Mucosa of descending colon (tissue), 3 donors: ENCODE measurements at regions not wholly inside any gene's neighbourhood (a gene's known extent, or its start where the extent isn't known, plus 50 kb on each side); places are given as distances from the start of the nearest gene placed in this dataset.
"Not testable (repeated sequence)": the region's sequence is repeated elsewhere in the genome, so short reads cannot be mapped to it uniquely, and the experiment has no call there.

Experiments used
- ATAC-seq: fragments of 200-7000 bp; cut with Tn5 transposase; one replicate; pipeline ENCODE4 v1.9.1; 2020; ENCODE audit warnings: mild to moderate bottlenecking, moderate library complexity
- DNase-seq, 3 donors: peaks; one replicate each; pipeline ENCODE4 v3.0.0-alpha.2; 2020
- H3K36me3 ChIP-seq: fragments of 200-600 bp; one replicate; pipeline ENCODE4 v1.8.0; 2021; ENCODE audit warnings: low read depth, mild to moderate bottlenecking
- H3K4me1 ChIP-seq: fragments of 200-600 bp; one replicate; pipeline ENCODE4 v1.8.0; 2021; ENCODE audit warnings: low read depth, mild to moderate bottlenecking
- H3K4me3 ChIP-seq: fragments of 200-600 bp; one replicate; pipeline ENCODE4 v1.8.0; 2021; ENCODE audit warnings: mild to moderate bottlenecking
- H3K9me3 ChIP-seq: fragments of 200-600 bp; one replicate; pipeline ENCODE4 v1.8.0; 2021; ENCODE audit warnings: mild to moderate bottlenecking
- CTCF ChIP-seq: fragments of 200-600 bp; IDR thresholded peaks from one replicate; pipeline ENCODE4 v1.8.0; 2022; ENCODE audit warnings: antibody characterized with exemption, mild to moderate bottlenecking
- intact Hi-C, 2 donors: fragments of 100-400 bp; cut with DNase I in 1 of 2; cut with micrococcal nuclease in 1 of 2; formaldehyde crosslinking; loops; one replicate each; pipeline versions ENCODE4 v1.11.0 to v1.11.1; 2022; cut with DNase I, micrococcal nuclease
- donor health status: DM: no; HTN: no; CAD: no; lungs with moderate emphysema.
- donor health status: DM: no; HTN: no; CAD: no.
- donor health status: DM: no; HTN: yes; CAD: no.

- Histone ChIP-seq H3K4me1 (no peaks in the 10 kb centered on the region), H3K36me3 (no peaks in the 10 kb centered on the region), H3K9me3 (peaks cover 49% of the 10 kb centered on the region), H3K4me3 (no peak overlapping the region)
- TF ChIP-seq CTCF = no peak
- intact Hi-C loops = no loop called here
- DNase-seq (no peak), ATAC-seq (no peak)
Observed at GRCh38 chr6:66526061-66526460, 819.0 kb upstream of the EYS start.

- ATAC-seq (no peak), DNase-seq (no peak)
- intact Hi-C loops = no loop called here
- Histone ChIP-seq H3K4me1 (no peaks in the 10 kb centered on the region), H3K9me3 (peaks cover 40% of the 10 kb centered on the region), H3K4me3 (no peak overlapping the region), H3K36me3 (no peaks in the 10 kb centered on the region)
- no peak for TF ChIP-seq CTCF
Observed at GRCh38 chr6:66522864-66523263, 815.8 kb upstream of the EYS start.

- DNase-seq (no peak), ATAC-seq (no peak)
- no peak for TF ChIP-seq CTCF
- Histone ChIP-seq H3K36me3 (no peaks in the 10 kb centered on the region), H3K4me1 (no peaks in the 10 kb centered on the region), H3K9me3 (peaks cover 23% of the 10 kb centered on the region), H3K4me3 (no peak overlapping the region)
- intact Hi-C loops = no loop called here
Observed at GRCh38 chr6:66516377-66516776, 809.4 kb upstream of the EYS start.

- H3K36me3 ChIP-seq = no peaks in the 10 kb centered on the region
- ATAC-seq = no peak
- H3K4me3 ChIP-seq = no peak overlapping the region
Observed at GRCh38 chr6:66508433-66508832, 801.4 kb upstream of the EYS start.

GRCh38 chr6:66499851-66500250, 792.8 kb upstream of the EYS start:
- no peaks in the 10 kb centered on the region for H3K36me3 ChIP-seq
- no peak for TF ChIP-seq CTCF
- peaks cover 6% of the 10 kb centered on the region for H3K9me3 ChIP-seq
- DNase-seq (no peak), ATAC-seq (no peak)
- no peaks in the 10 kb centered on the region for H3K4me1 ChIP-seq
- intact Hi-C loops = no loop called here
- no peak overlapping the region for H3K4me3 ChIP-seq

More at GRCh38 chr6:66508433-66508832, 801.4 kb upstream of the EYS start:
- peaks cover 42% of the 10 kb centered on the region for H3K9me3 ChIP-seq
- no peak for TF ChIP-seq CTCF
- intact Hi-C loops = no loop called here
- no peaks in the 10 kb centered on the region for H3K4me1 ChIP-seq
- DNase-seq = no peak

- Histone ChIP-seq H3K36me3 (no peaks in the 10 kb centered on the region), H3K4me1 (no peaks in the 10 kb centered on the region), H3K9me3 (peaks cover 13% of the 10 kb centered on the region), H3K4me3 (no peak overlapping the region)
- DNase-seq = no peak
- TF ChIP-seq CTCF = no peak
- no peak for ATAC-seq
- intact Hi-C loops = no loop called here
Observed at GRCh38 chr6:66496659-66497058, 789.6 kb upstream of the EYS start.

GRCh38 chr6:66494643-66495042, 787.6 kb upstream of the EYS start:
- H3K36me3 ChIP-seq, H3K4me1 ChIP-seq, DNase-seq, H3K4me3 ChIP-seq, ATAC-seq, intact Hi-C loops: not testable (repeated sequence)
- H3K9me3 ChIP-seq = peaks cover 26% of the 10 kb centered on the region
